HG02981 (cell line): ENCODE measurements at regions not wholly inside any gene's neighbourhood (a gene's known extent, or its start where the extent isn't known, plus 50 kb on each side); places are given as distances from the start of the nearest gene placed in this dataset.
"Not testable (repeated sequence)": the region's sequence is repeated elsewhere in the genome, so short reads cannot be mapped to it uniquely, and the experiment has no call there.

ENCODE experiments used
- ATAC-seq: cut with Tn5 transposase; IDR thresholded peaks from one replicate; pipeline ENCODE4 v1.9.1; 2021; ENCODE audit warnings: mild to moderate bottlenecking, moderate library complexity; ENCODE audit not compliant: unreplicated experiment

- ATAC-seq: no peak
These were observed 1092.6 kb downstream of the TECRL start for GRCh38 chr4:63316633-63317032.

GRCh38 chr4:63315651-63316050 is 1093.6 kb downstream of the TECRL start:
- ATAC-seq: no peak

GRCh38 chr4:63308697-63309096 is 1100.6 kb downstream of the TECRL start:
- ATAC-seq: no peak

GRCh38 chr4:63302792-63303191 is 1106.5 kb downstream of the TECRL start:
- ATAC-seq: no peak

DNA sequence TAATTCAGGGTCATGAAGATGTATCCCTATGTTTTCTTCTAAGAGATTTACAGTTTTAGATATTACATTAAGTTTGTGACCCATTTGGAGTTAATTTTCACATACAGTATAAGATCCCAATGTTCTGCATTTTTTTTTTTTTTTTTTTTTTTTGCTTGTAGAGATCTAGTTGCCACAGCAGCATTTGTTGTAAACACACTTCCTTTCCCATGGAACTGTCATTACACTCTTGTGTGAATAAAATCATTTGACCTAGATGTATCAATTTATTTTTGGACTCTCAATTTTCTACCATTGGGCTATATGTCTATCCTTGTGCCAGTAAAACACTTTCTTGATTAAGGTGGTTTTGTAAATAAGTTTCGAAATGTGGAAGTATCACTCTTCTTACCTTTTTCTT is 1107.2 kb downstream of the TECRL start:
- ATAC-seq: no peak

DNA sequence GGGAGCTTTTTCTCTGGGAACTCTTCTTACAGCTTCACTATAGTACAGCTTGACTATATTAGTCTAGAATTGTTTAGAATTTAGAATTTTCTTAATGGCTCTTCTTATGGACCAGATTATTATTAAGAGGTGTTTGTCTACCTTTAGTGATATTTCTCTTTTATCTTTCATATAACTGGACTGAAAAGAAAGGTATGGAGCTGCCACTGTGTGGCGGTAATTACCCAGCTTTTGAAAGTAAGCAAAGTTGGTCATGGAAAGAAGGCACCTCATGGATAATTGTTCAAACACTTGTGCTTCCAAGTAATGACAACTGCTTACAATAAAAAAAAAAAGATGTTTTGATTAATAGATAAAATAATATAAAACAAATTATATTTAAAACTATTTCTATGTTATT is 1112.5 kb downstream of the TECRL start:
- no peak for ATAC-seq

DNA sequence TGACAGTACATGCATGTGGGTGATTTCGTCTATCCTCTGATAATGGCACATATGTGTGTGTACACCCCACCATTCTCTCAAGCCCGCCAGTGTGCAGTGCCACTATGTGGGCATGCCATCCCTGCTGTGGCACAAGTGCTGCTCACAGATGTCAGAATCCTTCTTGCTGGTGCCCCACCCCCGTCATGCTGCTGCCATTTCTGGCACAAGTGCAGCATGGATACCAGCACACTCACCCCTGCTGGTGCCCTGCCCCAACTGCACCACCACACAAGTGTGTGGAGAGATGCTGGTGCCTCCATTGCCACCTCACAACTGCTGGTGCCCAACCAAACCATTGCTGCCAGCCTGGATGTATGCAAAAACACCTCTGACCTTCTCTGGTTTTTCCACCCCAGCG is 1133.8 kb downstream of the TECRL start:
- no peak for ATAC-seq

- no peak for ATAC-seq
These were observed 1140.1 kb downstream of the TECRL start for GRCh38 chr4:63269156-63269555.

- no peak for ATAC-seq
These were observed 1175.6 kb downstream of the TECRL start for GRCh38 chr4:63233671-63234070.

DNA sequence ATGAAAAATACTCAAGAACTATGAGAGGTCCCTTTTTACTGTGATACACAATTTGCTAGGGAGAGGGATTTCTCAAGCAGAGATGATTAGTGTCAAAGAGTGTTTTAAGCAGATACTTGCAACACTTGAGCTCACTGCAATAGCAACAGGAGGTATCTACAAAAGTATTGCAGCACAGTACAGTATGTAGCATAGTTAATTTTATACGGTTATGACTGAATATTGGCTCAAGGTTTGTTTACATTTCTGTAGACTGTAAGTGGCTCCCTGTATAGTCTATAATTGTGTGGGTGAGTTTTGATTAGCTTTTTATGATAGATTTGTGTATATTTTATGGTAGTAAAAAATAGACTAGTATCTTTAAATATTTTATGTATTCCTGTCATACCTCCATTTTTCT is 1177.2 kb downstream of the TECRL start:
- no peak for ATAC-seq

DNA sequence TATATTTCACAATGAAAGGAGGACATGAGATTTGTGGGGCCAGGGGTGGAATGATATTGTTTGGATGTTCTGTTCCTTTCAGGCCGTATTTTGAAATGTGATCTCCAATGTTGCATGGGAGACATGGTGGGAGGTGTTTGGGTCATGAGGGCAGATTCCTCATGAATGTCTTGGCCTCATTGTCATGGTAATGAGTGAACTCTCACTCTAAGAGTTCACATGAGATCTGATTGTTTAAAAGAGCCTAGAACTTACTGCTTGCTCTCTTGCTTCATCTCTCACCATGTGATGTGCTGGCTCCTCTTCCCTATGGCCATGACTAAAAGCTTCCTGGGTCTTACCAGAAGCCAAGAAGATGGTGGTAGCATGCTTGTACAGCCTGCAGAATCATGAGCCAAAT is 1183.0 kb downstream of the TECRL start:
- no peak for ATAC-seq

DNA sequence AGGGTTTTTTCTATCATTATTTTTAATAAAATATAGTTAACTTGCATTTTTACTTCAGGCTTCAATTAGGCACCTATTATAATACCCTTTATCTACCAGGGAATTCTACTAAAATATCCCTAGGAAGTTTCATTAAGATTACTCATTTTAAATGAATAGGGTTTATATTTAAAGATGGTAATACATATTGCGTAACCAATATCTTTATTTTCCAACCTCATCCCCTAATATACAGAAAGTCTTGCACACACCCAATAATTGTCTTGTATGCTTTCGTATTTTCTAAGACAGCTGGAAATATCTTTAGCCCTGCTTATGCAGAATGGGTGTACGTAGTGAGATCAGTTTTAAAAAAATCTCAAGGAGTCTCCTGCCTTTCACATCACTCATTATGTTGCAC is 1186.8 kb downstream of the TECRL start:
- ATAC-seq: no peak

- ATAC-seq: no peak
These were observed 1187.8 kb downstream of the TECRL start for GRCh38 chr4:63221477-63221876.

DNA sequence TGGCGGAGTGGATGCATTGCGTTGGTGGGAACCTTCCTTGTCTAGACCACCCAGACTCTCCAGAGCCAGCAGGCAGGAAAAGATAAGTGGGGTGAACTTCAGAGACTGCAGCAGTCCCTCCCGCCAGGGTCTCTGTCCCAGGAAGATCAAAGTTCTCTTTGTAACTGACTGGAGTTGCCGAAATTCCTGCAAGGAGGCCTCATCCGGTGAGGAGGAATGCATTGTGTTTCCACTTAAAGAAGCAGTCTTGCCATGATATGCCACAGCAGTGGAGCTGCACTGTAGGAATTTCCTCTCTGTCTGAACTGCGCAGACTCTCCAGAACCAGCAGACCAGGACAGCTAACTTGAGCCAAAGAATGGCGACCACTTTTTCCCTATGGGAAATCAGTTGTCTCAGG is 1190.4 kb downstream of the TECRL start:
- no peak for ATAC-seq

DNA sequence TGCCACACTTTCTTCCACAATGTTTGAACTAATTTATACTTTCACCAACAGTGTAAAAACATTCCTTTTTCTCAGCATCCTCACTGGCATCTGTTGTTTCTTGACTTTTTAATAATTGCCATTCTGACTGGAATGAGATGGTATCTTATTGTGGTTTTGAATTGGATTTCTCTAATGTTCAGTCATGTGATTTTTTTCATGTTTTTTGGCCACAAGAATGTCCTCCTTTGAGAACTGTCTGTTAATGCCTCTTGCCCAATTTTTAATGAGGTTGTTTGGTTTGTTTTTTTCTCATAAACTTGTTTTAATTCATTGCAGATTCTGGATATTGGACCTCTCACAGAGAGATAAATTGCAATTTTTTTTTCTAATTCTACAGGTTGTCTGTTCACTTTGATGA is 1195.2 kb downstream of the TECRL start:
- ATAC-seq: no peak

DNA sequence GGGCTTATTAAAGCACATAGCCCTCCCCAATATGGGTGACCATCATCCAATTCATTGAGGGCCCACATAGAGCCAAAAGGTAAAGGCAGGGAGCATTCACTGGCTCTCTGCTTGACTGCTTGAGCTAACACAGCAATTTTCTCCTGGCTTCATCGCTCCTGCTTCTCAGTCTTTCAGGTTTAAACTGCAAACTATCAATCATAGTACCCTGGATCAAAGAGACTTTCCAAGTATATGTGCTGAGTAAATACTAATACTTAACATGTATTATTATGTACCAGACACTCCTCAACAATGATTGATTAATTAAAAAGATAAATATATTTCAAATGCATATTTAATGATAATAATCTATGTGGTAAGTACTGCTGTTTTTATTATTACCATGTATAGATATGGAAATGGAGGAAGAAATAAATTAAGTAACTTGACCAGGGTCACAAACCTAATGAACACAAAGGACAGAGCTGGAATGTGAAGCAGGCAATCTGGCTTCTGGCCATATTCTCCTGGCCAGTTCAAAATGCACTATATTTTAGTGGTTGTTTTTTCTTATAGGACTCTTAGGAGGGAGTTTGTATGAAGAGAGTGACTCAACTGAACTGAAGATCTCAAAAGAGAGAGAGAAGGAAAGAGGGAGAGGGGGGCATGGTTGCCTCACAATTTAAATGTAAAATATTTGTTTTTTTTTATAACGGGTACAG is 1197.3 kb downstream of the TECRL start:
- ATAC-seq: no peak

- no peak for ATAC-seq
These were observed 1197.9 kb downstream of the TECRL start for GRCh38 chr4:63211375-63211774.

GRCh38 chr4:63193029-63193428 is 1216.2 kb downstream of the TECRL start:
- not testable (repeated sequence) for ATAC-seq

DNA sequence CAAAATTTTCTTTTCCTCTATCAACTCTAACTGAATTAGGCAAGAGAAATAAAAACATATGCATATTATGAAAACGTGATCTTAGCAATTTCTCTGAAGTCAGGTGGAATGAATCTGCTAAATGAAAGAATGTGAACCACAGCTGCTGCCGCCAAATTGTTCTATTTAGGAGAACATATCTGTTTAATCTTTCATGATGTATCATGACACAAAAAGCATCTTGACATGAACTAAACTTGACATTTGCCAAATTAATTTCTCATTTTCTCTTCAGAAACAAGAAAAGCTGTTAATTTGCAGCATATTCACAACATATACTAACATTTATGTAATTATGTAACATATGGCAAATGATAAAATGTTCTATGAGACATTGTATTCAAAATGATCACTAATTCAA is 1237.9 kb downstream of the TECRL start:
- ATAC-seq: no peak

DNA sequence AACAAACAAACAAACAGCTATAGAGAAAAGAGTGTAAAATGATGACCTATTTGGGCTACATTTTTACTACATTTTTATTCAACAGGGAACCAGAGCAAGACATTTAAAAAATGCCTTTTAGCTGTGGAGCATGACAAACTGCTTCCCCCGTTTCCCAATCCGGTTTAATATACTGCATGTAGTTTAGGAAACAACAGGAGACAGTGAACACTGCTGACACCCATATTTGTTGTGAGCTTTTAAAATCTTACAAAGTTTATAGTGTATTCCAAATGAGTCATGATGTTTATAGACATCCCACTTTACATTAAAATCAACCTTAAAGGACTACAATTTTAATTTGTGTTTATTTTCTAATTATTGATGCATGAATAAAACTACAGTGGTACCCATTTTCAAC is 1238.3 kb downstream of the TECRL start:
- no peak for ATAC-seq

GRCh38 chr4:63169836-63170235 is 1239.4 kb downstream of the TECRL start:
- no peak for ATAC-seq

DNA sequence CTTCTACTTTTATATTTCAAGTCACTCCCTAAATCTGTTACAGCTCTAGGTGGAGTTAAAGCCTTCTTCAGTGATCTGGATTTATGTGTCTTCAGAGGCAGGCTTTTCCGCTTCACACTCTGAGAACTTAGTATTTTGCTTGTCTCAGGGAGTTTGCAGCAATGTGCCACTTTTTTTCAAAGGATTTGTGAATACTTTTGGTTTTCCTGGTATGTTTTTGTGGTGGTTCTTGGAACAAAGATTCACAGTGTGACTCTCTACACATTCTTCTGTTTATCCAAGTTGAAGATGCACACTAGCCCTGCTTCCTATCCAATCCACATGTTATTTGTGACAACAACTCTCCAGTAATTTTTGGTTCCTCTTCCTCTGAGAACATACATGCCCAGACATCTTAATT is 1253.7 kb downstream of the TECRL start:
- ATAC-seq: no peak

DNA sequence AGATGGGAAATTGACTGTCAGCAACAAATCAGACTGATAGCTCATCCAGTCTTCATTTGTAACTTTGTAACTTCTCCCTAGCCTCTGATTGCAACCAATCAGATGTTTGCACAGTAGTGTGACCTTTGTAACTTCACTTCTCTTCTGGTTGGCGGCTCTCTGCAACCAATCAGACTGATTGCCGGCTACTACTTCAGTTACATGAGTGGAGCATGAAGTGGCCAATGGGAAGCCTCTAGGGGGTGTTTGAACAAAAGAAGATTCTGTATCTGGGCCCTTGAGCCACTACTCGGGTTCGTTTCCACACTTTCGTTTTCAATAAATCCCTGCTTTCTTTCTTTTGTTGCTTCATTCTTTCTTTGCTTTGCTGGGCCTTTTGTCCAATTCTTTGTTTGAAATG is 1285.8 kb downstream of the TECRL start:
- no peak for ATAC-seq
